Panc1 (cell line): ENCODE measurements at regions not wholly inside any gene's neighbourhood (a gene's known extent, or its start where the extent isn't known, plus 50 kb on each side); places are given as distances from the start of the nearest gene placed in this dataset.

Experiments used
- ATAC-seq: fragments of 200-7000 bp; cut with Tn5 transposase; 2 replicates; pipeline ENCODE4 v1.9.1; 2020; ENCODE audit warnings: mild to moderate bottlenecking, moderate library complexity
- BruUV-seq: library from RNA; stranded (reverse); fragments of 400-500 nt; replicated peaks from 2 replicates; lab custom pipeline; 2021; lab: Mats Ljungman, UMichigan
- CTCF ChIA-PET: fragments of 300-600 bp; sonication (Branson Sonifier 250); formaldehyde crosslinking; loops from one replicate; lab custom pipeline; 2022; ENCODE audit warnings: antibody characterized with exemption; lab: Charles Lee
- POLR2A ChIA-PET: fragments of 300-600 bp; sonication (Branson Sonifier 250); formaldehyde crosslinking; loops from one replicate; lab custom pipeline; 2022; ENCODE audit warnings: antibody characterized with exemption; lab: Charles Lee
- DNase-seq: peaks from one replicate; pipeline ENCODE4 v3.0.0-alpha.2; 2010; ENCODE audit warnings: low read depth, low spot score
- H3K27ac ChIP-seq: 2 replicates; pipeline ENCODE4 v1.5.1; 2011; ENCODE audit warnings: mild to moderate bottlenecking, low read length, inconsistent platforms
- H3K27me3 ChIP-seq: fragments of 200-500 bp; sonication (Bioruptor generic); 2 replicates; pipeline ENCODE4 v1.6.0; 2014; ENCODE audit warnings: low read length, inconsistent platforms; ENCODE audit not compliant: control insufficient read depth, insufficient read depth
- H3K36me3 ChIP-seq: fragments of 200-500 bp; sonication (Bioruptor generic); 2 replicates; pipeline ENCODE4 v1.5.1; 2014; ENCODE audit warnings: inconsistent platforms, mild to moderate bottlenecking, low read length, moderate library complexity; ENCODE audit not compliant: control insufficient read depth, insufficient read depth
- H3K4me1 ChIP-seq: 2 replicates; pipeline ENCODE4 v1.5.1; 2011; ENCODE audit warnings: inconsistent platforms, mild to moderate bottlenecking, low read length, moderate library complexity; ENCODE audit not compliant: control insufficient read depth, insufficient read depth
- H3K4me3 ChIP-seq, 2 experiments: 2 replicates each; pipeline ENCODE4 v1.5.1; 2011 to 2012; ENCODE audit warnings: low read depth in 2 of 2, low read length in 2 of 2, mild to moderate bottlenecking in 2 of 2, inconsistent platforms in 1 of 2, moderate library complexity in 1 of 2
- H3K9me3 ChIP-seq: fragments of 200-500 bp; sonication (Bioruptor generic); 2 replicates; pipeline ENCODE4 v1.5.1; 2014; ENCODE audit warnings: low read depth, mild to moderate bottlenecking, inconsistent platforms, low read length, moderate library complexity; ENCODE audit not compliant: control insufficient read depth, insufficient read depth
- CTCF ChIP-seq: fragments of 450-650 bp; IDR thresholded peaks from 2 replicates; pipeline ENCODE4 v1.5.1; 2017; ENCODE audit warnings: mild to moderate bottlenecking
- POLR2AphosphoS5 ChIP-seq: IDR thresholded peaks from 2 replicates; pipeline ENCODE4 v1.6.1; 2012; ENCODE audit warnings: mild to moderate bottlenecking, low read depth, low read length, moderate library complexity
- REST ChIP-seq, 2 experiments: IDR thresholded peaks; 2 replicates each; pipeline ENCODE4 v1.6.1; 2011 to 2012; ENCODE audit warnings: low read depth in 2 of 2, control low read depth in 1 of 2, low read length in 1 of 2, mild to moderate bottlenecking in 1 of 2, moderate library complexity in 1 of 2; ENCODE audit not compliant: insufficient read depth in 1 of 2
- SIN3A ChIP-seq: IDR thresholded peaks from 2 replicates; pipeline ENCODE4 v1.6.1; 2012; ENCODE audit warnings: low read depth, mild to moderate bottlenecking, low read length, moderate library complexity, borderline replicate concordance; ENCODE audit not compliant: insufficient read depth
- TCF7L2 ChIP-seq: IDR thresholded peaks from 2 replicates; pipeline ENCODE4 v1.6.1; 2011; ENCODE audit warnings: mild to moderate bottlenecking, low read depth, low read length, inconsistent platforms
- in situ Hi-C: cut with HindIII; loops from 2 replicates; pipeline ENCODE4 v1.10.0; 2016; ENCODE audit warnings: low sequenced_read_pairs, low pct_unique_long_range_greater_than_20kb
- intact Hi-C: fragments of 100-400 bp; cut with micrococcal nuclease; formaldehyde crosslinking; loops from one replicate; pipeline ENCODE4 v1.10.0; 2022; ENCODE audit not compliant: unreplicated experiment

- ATAC-seq, result no peak
These were observed 92.7 kb downstream of the LITAF start for GRCh38 chr16:11494029-11494428.

GRCh38 chr16:11494433-11494832, 92.3 kb downstream of the LITAF start:
- ChIA-PET POLR2A (no interaction called here), CTCF (no interaction called here)
- no peak for DNase-seq
- intact Hi-C loops (no loop called here), in situ Hi-C loops (no loop called here)
- Histone ChIP-seq H3K27ac (peak overlapping the region; percentile 78), H3K36me3 (no peaks in the 10 kb centered on the region), H3K4me3 (no peak overlapping the region), H3K9me3 (peaks cover 3% of the 10 kb centered on the region; the same call in 1 of the 2 replicates), H3K27me3 (no peaks in the 10 kb centered on the region), H3K4me1 (peaks cover 40% of the 10 kb centered on the region)
- peak; percentile 54 for ATAC-seq
- BruUV-seq, result no TSS peak
- no peak for TF ChIP-seq SIN3A
- TF ChIP-seq CTCF, result no peak
- no peak for TF ChIP-seq REST (IDR thresholded peaks at IDR 0.05; ENCODE audit: insufficient read depth in 1 of 2, low read depth in 2 of 2, low read length in 1 of 2)
- TF ChIP-seq POLR2AphosphoS5, result no peak
- no peak for TF ChIP-seq TCF7L2

More at GRCh38 chr16:11494029-11494428, 92.7 kb downstream of the LITAF start:
- DNase-seq, result no peak
- H3K27me3 ChIP-seq, result no peaks in the 10 kb centered on the region
- H3K27ac ChIP-seq, result no peak overlapping the region
- no peaks in the 10 kb centered on the region for H3K36me3 ChIP-seq
- in situ Hi-C loops, result no loop called here
- H3K4me1 ChIP-seq, result peaks cover 38% of the 10 kb centered on the region
- CTCF ChIA-PET, result no interaction called here
- BruUV-seq, result no TSS peak
- peaks cover 3% of the 10 kb centered on the region; the same call in 1 of the 2 replicates for H3K9me3 ChIP-seq
- intact Hi-C loops, result no loop called here
- POLR2A ChIA-PET, result no interaction called here
- no peak overlapping the region for H3K4me3 ChIP-seq
- TF ChIP-seq POLR2AphosphoS5 (no peak), REST (IDR thresholded peaks at IDR 0.05; ENCODE audit: insufficient read depth in 1 of 2, low read depth in 2 of 2, low read length in 1 of 2) (no peak), TCF7L2 (no peak), SIN3A (no peak), CTCF (no peak)
